ENCODE measurements at regions not wholly inside any gene's neighbourhood (a gene's known extent, or its start where the extent isn't known, plus 50 kb on each side); places are given as distances from the start of the nearest gene placed in this dataset.
A peak's percentile ranks its signal among the peaks of the same experiment; 100 is the strongest.

DNA sequence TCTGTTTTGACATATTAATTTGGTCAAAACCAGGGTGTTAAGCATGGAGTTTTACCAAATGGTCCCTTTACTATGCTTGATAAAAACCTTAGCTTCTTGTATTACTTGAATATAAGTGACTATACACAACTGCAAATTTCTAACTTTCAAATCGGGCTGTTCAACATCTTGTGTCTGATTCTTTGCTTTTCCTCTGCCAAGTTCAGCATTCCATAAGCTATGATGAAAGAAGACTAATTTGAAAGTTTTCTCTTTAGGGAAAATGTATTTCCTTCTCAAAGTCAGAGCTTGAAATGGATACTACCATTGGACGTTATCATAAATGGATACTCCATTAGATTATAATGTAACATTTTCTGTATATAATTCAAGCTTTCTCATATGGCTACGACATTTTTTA is 792.9 kb downstream of the EFNA5 start:
- DNase-seq (ENCODE audit: low read depth) = no peak

DNA sequence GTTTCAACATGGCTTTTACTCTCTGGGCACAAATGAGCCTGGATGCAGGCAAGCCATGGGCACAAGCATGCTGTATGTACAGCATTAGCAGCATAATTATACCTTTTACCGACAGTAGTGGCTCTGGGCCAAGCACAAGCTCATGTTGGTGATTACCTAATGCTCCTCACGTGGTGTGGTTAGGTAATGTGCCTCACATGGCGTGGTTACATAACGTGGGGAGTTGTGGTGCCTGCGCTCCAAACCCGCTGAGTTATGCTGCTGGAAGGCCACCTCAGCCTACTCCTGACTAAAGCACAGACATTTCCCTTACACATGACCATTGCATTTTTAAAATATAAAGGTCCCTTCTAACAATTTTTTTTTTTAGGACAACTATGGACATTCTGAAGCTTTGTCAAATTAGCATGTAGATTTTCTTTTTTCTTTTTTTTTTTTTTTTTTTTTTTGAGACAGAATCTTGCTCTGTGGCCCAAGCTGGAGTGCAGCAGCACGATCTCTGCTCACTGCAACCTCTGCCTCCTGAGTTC is 794.0 kb downstream of the EFNA5 start:
- DNase-seq (ENCODE audit: low read depth) = no peak

DNA sequence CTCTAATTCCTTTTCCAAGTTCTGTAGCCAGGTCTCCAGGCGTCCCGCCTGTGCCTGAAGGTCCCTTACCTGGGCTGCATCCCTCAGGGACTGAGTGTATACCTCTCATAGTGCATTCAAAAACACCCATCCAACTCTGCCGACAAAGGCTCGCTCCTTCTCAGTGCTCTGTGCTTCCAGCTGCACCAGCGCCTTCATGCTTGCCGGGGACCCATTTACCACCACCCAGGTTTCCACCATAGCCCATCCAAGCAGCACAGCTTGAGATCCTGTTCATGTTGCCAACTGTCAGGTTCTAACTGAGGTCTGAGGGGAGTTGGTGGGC is 794.5 kb downstream of the EFNA5 start:
- DNase-seq (ENCODE audit: low read depth) = no peak

DNA sequence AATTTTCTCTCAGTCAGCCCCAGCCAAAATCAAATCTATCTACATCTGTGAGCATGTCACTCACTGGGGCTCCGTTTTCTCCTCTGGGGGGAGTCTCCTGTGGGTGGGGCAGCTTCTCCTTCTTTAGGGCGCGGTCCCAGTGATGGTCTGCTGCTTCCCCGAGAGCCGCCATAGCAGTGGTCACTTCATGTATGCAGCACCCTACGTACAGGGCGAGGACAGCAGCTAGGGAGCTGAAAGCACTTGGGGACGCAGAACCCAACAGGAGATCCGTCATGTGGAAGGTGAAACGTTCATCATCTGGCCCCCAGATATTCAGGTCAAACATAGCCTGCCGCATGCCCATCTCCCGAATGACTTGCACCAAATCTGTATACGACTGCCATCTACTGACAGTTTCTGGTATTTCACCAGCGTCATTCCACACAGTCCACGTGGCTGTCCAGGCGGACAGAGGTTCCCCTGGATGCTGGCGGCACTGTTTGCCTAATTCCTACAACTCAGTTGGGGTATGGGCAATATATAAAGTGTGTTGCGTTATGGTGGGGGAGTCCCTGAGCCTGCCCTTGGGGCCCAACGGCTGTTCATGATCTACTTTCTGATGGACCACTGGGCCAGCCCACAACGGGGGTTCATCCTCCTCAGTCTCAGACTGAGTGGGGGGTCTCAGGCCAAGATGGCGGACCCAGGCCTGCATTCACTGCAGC is 795.0 kb downstream of the EFNA5 start:
- peak; percentile 8 for DNase-seq (ENCODE audit: low read depth)

DNA sequence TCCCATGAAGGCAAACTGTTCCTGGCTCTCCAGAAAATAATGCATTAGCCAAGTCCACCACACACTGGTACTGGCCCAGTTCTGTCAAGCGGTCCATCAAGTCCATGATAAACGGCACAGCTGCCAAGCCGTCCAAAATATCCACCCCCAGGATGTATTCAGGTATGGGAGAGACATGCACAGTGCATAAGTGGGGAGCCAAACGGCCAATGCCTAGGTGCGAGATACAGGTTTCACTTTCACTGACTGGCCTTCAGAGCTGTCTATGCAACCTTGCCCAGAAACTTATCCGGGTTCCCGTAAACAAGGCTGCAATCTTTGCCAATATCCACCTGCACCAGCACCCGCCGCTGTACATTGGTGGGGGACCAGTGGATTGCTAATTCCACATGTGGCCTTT is 795.8 kb downstream of the EFNA5 start:
- no peak for DNase-seq (ENCODE audit: low read depth)

DNA sequence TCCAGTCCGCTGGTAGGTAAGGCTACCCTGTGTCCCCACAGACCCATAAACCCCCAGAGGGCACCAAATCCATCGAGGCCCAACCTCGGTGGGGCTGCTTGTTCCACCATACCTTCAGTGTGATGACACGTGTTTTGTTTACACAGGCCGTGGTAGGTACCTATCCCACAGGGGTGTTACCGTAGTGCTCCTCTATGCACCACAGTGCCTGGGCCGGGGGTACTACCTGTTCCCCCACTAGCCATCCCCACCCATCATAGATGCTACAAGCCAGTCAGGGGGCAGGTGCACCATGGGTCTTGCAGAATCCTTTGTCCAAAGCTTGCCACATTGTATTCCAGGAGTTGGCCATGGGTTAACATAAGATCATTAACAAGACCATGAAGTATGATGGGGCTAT is 796.2 kb downstream of the EFNA5 start:
- DNase-seq (ENCODE audit: low read depth) = no peak

DNA sequence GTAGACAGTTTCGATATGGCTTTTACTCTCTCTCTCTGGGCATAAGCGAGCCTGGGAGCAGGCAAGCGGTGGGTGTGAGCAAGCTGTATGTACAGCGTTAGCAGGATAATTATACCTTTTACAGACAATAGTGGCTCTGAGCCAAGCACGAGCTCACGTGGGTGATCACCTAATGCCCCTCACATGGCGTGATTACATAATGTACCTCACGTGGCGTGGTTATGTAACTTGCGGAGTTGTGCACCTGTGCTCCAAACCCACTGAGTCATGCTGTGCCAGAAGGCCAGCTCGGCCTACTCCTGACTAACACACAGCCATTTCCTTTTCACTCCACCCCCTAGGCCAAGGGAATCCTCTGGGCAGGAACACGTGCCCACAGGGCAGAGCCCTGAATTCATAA is 797.2 kb downstream of the EFNA5 start:
- no peak for DNase-seq (ENCODE audit: low read depth)

DNA sequence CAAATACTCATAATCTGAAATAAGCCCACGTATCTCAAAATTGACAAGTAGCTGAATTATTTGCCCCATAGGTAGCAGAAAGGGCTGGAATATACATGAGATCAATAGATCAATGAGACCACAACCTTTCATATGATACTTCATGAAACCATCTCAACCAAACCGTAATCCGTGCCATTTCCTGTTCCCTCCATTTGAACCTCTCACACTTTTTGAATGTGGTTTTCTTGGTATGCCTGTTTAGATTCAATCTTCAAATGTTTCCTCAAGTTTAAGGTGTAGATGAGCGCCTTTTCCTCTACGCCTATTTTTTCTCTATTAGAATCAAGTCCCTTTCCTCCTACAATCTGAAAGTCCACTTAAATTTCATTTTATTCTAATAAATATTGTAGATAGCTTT is 805.5 kb downstream of the EFNA5 start:
- no peak for DNase-seq (ENCODE audit: low read depth)

DNA sequence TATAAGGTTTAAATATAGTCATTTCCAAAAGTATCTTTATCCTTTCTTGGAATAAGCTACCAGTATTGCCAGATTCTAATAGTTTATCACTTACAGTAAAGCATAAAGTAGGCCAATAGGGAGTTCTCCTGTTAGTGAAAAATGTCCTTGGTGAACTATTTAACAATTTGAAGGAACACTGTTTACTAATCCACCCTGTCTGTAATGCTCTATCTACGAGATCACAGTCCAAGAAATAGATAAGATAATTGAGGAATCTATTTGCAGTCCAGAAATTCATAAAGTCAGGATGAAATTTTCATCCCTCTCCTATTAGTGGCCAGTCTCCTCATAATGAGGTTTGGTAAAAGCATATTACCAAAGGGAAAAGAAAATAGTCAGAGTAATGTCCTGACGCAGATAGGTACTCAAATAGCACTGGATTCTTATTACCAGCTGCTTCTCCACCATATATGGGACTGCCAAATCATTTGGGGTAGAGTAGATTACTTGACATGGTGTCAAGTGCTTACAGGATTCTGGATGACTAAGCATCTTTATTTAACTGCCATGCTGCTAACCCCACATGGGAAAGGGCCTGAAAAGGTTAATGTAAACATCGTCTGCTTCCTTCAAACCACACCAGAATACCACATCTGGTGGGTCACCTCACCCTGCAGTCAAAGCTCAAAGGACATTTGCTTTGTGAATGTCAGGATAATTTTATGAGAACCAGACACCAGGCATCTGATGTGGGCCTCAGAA is 808.1 kb downstream of the EFNA5 start:
- no peak for DNase-seq (ENCODE audit: low read depth)

DNA sequence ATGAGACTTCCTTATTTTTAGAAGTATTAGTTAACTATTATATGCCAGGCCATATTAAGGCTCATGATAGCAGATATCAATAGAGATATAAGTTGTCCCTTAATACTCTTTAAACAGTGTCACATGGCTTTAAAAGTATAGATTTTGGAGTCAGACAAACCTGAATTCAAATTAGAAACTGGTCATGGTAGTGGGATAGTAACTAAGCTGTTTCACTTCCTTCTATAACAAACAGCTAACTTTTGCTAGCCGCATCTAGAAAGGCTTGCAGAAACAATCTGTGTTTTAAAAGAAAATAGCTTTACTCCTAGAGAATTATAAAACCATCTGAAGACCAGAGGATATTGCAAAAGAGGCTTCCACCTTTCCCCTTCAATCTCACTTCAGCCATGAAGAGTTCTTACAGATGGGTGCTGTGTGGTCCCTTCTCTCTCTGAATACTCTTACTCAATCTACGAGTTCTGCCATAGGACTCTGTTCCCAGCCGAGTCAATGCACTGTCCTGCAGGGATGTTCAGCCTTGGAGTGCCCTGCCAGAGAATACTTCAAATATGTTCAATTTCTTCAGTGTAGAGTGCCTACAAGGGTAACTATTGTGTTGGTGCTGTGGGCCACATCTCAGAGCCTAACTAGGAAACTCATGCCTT is 810.2 kb downstream of the EFNA5 start:
- no peak for DNase-seq (ENCODE audit: low read depth)

DNA sequence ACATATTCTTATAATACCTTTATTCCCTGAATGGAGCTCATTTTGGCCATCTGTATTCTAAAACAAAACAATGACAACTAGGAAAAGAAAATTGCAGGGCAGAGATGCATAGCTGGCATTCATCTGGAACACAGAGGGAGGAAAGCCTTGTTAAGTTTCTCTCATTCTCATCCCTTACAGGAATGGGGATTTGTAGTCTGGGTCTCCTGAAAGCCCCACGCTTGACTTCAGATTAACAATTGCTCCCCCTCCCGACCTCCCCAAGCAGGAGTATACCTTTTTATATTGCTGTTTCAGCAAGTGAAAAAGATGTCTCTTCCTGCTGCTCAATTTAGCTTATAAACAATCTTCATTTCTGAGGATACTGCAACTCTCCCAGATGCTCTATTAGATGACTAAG is 812.1 kb downstream of the EFNA5 start:
- DNase-seq (ENCODE audit: low read depth) = no peak

DNA sequence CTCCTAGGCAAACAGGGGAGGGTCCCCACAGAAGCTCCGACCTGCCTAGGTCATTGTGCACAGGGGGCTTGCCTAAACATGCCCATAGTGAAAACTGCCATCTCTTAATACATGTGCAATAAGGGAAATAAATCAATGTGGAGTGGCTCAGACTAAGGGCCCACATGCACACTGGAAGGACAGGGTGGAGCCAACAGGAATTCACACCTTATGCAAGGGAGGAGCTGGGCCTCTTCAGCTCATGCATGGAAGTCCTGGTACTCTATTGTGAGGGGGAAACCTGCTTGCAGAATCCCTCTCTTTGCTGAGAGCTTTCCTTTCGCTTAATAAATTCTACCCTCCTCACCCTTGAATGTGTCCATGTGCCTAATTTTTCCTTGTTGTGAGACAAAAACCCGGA is 815.8 kb downstream of the EFNA5 start:
- DNase-seq (ENCODE audit: low read depth) = no peak

DNA sequence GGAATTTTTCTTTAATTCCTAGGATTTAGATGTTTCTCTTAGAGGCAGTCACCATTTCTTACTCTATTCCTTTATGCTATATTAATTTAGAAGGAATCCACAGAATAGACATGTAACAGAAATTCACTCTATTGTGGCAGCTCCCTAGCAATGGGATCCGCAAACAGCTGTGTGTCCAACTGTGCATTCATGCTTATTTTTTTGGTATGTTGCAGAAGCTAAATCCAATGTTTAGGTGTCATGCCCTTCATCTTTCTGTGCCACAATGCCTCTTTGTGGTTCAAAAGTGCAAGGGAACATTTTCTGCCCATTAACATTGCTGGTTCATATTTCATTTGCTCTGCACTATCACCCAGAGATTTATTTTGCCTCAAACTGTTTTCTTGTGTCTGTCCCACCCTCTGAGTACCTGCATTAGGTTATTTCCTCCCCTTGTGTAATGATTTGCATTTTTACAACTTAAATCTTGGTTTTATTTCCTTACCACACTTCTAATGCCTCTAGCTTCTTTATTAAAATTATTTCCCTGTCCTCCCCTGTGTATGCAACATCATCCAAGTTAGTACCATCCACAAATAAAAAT is 816.5 kb downstream of the EFNA5 start:
- DNase-seq (ENCODE audit: low read depth) = no peak

DNA sequence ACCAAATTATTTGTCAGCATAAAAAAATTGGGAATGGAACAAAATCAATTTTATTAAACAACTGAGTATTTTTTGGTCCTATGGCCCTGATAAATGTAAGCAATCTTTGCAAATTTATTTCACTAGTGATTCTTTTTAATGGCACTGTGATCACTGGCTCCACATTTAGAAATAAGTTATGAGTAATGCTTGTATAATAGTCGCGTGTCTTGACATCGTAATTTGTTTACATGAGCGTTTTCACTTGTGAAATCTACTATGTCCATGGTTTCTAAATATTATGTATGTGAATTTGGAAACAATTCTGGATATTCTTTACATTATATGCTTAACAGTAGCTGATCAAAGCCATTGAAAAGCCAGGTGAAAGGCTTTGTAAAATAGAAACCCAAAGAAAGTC is 817.5 kb downstream of the EFNA5 start:
- no peak for DNase-seq (ENCODE audit: low read depth)

DNA sequence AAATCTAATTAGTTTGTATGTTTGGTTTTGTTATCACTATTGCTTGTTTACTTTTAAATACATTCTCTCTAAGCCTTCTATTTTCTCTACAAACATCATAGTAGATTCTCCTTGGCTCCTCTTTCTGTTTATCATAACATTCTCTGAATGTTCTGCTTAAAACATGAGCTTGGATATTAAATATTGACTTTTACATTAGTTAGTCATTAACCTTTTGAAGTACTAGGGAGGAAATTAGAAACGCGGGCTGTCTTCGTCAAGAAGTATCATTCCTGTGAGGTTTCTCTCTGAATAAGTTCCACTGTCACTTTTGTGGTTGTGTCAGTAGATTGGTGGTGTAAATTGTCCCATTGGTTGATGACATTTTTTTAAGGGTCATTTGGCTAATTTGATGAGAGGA is 821.5 kb downstream of the EFNA5 start:
- no peak for DNase-seq (ENCODE audit: low read depth)

DNA sequence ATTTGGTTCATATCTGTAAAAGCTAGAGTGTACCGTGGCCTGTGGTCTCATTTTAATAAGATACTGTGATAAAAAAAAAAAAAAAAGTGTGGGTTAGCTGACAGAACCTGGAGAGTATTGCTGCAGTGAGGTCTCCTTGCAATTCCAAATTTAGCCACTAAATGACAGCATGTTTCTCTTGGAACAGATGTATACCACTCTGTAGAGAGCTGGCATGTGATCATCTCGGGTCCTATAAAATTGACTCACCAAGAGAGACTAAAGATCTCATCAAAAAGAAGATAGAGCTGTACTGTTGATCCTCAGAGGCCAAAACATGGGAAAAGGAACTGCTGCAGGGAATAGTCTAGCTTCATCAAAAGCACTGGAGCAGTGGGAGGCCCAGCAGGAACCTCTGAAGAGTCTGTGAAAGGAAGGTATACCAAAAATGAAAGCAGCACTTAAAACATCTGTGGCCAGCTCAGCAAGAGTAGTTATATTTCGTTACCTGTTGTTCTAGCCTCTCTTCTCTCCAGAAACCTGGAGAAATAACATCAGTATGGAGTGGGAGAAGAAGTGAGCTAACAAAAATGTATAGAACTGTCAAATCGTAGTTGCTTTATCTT is 826.8 kb downstream of the EFNA5 start:
- no peak for DNase-seq (ENCODE audit: low read depth)

DNA sequence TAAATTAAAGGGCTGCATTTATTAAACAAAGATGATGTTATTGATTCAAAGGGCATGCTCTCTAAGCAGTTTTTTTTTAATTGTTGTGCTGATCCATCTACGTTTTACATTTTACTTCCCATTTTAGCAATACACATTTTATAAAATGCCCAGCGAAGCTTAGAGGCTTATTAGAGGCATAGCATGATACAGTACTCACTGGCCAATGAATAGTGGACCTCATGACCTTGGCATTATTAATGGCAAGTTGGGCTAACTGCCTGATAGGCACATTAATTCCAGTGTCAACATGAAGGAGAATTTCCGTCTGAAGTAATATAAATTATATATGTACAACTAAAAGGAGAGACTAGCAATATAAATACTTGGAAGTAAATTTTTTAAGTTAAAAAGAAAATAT is 837.2 kb downstream of the EFNA5 start:
- no peak for DNase-seq (ENCODE audit: low read depth)

DNA sequence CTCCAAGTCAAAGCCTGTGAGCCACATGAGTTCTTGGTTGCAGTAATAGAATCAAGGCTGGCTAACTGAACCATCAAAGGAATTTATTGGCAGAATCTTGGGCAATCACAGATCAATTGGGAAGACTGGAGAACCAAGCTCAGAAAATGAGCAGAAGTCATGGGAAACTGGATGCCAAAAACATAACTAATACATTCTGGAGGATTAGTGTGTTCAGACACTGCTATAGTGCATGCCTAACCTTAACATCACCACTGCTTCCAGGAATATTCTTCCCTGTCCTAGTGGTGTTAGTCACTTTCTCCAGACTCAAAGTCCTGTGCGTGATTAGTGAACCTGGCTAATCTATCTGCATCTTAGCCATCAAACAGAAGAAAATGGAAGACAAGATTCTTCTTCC is 843.7 kb downstream of the EFNA5 start:
- peak; percentile 89 for DNase-seq (ENCODE audit: low read depth)

DNA sequence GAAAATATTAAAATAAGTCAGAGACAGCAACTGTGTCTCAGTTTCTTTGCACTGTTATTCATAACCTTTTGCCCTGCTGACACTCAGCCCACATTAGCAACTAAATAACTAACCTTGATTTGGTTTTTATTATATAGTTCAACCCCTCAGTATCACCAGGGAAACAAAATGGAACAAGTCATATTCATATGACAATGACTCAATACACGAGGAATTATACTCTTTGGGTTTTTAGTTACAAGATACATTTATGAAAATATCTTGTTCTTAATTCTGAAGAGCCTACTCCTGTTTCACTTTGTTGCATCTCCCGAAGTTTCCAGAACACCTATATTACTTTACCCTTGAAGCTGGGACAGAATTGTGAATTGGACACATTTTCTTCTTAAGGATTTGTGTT is 845.4 kb downstream of the EFNA5 start:
- DNase-seq (ENCODE audit: low read depth) = peak; percentile 23

DNA sequence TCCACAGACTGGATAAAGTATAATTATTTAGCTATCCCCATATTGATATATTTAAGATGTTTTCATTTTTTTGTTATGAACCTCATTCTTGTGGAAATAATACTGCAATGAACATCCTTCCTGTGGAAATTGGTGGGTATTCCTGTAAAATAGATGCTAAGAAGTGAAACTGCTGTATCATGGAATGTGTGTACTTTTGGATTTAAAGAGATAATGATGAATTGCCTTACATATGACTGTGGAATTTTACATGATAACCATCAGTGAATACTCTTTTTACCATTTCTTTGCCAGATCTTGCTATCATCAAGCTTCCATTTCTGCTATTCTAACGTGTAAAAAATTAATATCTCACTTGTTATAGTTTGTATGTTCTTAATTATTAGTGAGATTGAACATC is 847.9 kb downstream of the EFNA5 start:
- DNase-seq (ENCODE audit: low read depth) = no peak

DNA sequence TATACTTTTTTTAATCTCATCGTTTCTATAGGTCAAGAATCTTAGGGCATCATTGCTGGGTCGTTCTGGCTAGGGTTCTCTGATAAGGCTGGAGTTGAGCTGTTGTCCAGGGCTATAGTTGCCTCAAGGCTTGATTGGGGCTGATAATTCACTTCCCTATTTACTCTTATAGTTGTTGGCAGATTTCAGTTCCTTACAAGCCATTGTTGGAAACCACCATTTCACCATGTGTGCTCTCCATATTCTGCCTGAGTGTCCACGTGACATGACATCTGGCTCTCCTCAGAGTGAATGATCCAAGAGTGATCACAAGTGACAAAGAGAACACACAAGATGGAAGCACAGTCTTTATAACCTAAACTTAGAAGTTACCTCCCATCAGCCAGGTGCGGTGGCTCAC is 852.2 kb downstream of the EFNA5 start:
- DNase-seq (ENCODE audit: low read depth) = no peak

DNA sequence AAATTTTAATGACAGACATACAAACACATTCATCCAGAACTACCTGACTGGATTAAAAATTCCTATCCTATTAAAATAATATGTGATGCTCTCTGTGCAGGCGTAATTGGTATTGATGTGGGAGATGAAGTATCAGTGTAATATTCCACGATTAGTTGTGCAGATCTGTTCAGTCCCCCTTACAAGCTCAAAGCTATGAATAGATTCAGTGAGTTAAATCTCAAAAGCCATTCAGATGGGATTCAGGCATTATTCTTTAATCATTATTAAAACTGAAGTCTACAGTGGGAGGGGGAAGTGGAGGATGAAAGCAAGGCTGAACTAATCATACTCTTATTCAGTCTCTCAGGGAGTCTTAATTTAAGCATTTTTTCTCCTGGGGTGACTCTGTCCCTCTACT is 855.8 kb downstream of the EFNA5 start:
- DNase-seq (ENCODE audit: low read depth) = no peak

DNA sequence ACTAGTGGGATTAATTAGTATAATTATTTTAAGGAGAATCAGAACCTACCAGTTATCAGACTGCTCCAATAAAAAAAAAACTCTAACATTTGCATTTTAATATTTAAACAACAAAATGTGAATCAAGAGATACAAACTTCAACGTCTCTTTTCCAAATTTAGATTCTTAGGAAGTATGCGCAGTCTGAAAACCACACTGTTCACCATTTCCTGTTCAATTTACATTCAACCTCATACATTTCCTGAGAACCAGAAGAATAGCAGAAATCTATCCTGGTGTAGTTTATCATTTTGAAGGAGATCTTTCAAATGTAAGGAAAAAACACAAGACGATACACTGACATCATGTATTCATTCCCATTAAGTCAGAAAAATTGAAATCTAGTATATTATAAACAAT is 869.2 kb downstream of the EFNA5 start:
- DNase-seq (ENCODE audit: low read depth) = no peak
